ENCODE measurements at regions not wholly inside any gene's neighbourhood (a gene's known extent, or its start where the extent isn't known, plus 50 kb on each side); places are given as distances from the start of the nearest gene placed in this dataset.

- FAIRE-seq, result no peak
- no peak overlapping the region for H3K4me3 ChIP-seq (ENCODE audit: low read length in 3 of 3)
- no peak overlapping the region for H3K27ac ChIP-seq (ENCODE audit: low read depth in 2 of 2, low read length in 2 of 2)
- intact Hi-C loops (cut with DNase I), result no loop called here
- H3K9me3 ChIP-seq (ENCODE audit: control insufficient read depth in 2 of 3, insufficient read depth in 1 of 3, low read length in 3 of 3), result no peaks in the 10 kb centered on the region
- no peak for DNase-seq
- TF ChIP-seq CTCF (IDR thresholded peaks at IDR 0.05; ENCODE audit: borderline replicate concordance, extremely low read depth, insufficient read depth), result no peak
- H3K4me1 ChIP-seq (ENCODE audit: control insufficient read depth in 2 of 3, insufficient read depth in 2 of 3, low read depth in 1 of 3, low read length in 3 of 3), result no peaks in the 10 kb centered on the region
- H3K27me3 ChIP-seq (ENCODE audit: control insufficient read depth, insufficient read depth, low read length), result no peaks in the 10 kb centered on the region
- no peaks in the 10 kb centered on the region for H3K36me3 ChIP-seq (ENCODE audit: control insufficient read depth in 2 of 3, insufficient read depth in 3 of 3, low read length in 3 of 3)
- H3K9ac ChIP-seq (ENCODE audit: low read length in 3 of 3), result no peak overlapping the region
Observed at GRCh38 chr2:81858998-81859397, 1554.4 kb upstream of the LRRTM1 start.

GRCh38 chr2:81853341-81853740 lies 1548.8 kb upstream of the LRRTM1 start:
- DNase-seq (no peak), FAIRE-seq (no peak)
- no peak for TF ChIP-seq CTCF (IDR thresholded peaks at IDR 0.05; ENCODE audit: borderline replicate concordance, extremely low read depth, insufficient read depth)
- intact Hi-C loops (cut with DNase I), result no loop called here
- Histone ChIP-seq H3K4me1 (ENCODE audit: control insufficient read depth in 2 of 3, insufficient read depth in 2 of 3, low read depth in 1 of 3, low read length in 3 of 3) (no peaks in the 10 kb centered on the region), H3K27ac (ENCODE audit: low read depth in 2 of 2, low read length in 2 of 2) (no peak overlapping the region), H3K4me3 (ENCODE audit: low read length in 3 of 3) (no peak overlapping the region), H3K27me3 (ENCODE audit: control insufficient read depth, insufficient read depth, low read length) (no peaks in the 10 kb centered on the region), H3K36me3 (ENCODE audit: control insufficient read depth in 2 of 3, insufficient read depth in 3 of 3, low read length in 3 of 3) (no peaks in the 10 kb centered on the region), H3K9me3 (ENCODE audit: control insufficient read depth in 2 of 3, insufficient read depth in 1 of 3, low read length in 3 of 3) (no peaks in the 10 kb centered on the region), H3K9ac (ENCODE audit: low read length in 3 of 3) (no peak overlapping the region)

GRCh38 chr2:81852651-81853050 lies 1548.1 kb upstream of the LRRTM1 start:
- no peak for DNase-seq
- Histone ChIP-seq H3K36me3 (ENCODE audit: control insufficient read depth in 2 of 3, insufficient read depth in 3 of 3, low read length in 3 of 3) (no peaks in the 10 kb centered on the region), H3K4me1 (ENCODE audit: control insufficient read depth in 2 of 3, insufficient read depth in 2 of 3, low read depth in 1 of 3, low read length in 3 of 3) (no peaks in the 10 kb centered on the region), H3K27me3 (ENCODE audit: control insufficient read depth, insufficient read depth, low read length) (no peaks in the 10 kb centered on the region), H3K4me3 (ENCODE audit: low read length in 3 of 3) (no peak overlapping the region), H3K9ac (ENCODE audit: low read length in 3 of 3) (no peak overlapping the region), H3K9me3 (ENCODE audit: control insufficient read depth in 2 of 3, insufficient read depth in 1 of 3, low read length in 3 of 3) (no peaks in the 10 kb centered on the region), H3K27ac (ENCODE audit: low read depth in 2 of 2, low read length in 2 of 2) (no peak overlapping the region)
- no peak for FAIRE-seq
- TF ChIP-seq CTCF (IDR thresholded peaks at IDR 0.05; ENCODE audit: borderline replicate concordance, extremely low read depth, insufficient read depth), result no peak
- intact Hi-C loops (cut with DNase I), result no loop called here

GRCh38 chr2:81839780-81840179 lies 1535.2 kb upstream of the LRRTM1 start:
- H3K9me3 ChIP-seq (ENCODE audit: control insufficient read depth in 2 of 3, insufficient read depth in 1 of 3, low read length in 3 of 3), result no peaks in the 10 kb centered on the region
- TF ChIP-seq CTCF (IDR thresholded peaks at IDR 0.05; ENCODE audit: borderline replicate concordance, extremely low read depth, insufficient read depth), result no peak
- FAIRE-seq (no peak), DNase-seq (no peak)
- H3K4me3 ChIP-seq (ENCODE audit: low read length in 3 of 3), result no peak overlapping the region
- H3K36me3 ChIP-seq (ENCODE audit: control insufficient read depth in 2 of 3, insufficient read depth in 3 of 3, low read length in 3 of 3), result no peaks in the 10 kb centered on the region
- intact Hi-C loops (cut with DNase I), result no loop called here
- H3K9ac ChIP-seq (ENCODE audit: low read length in 3 of 3), result no peak overlapping the region
- H3K27me3 ChIP-seq (ENCODE audit: control insufficient read depth, insufficient read depth, low read length), result no peaks in the 10 kb centered on the region
- no peaks in the 10 kb centered on the region for H3K4me1 ChIP-seq (ENCODE audit: control insufficient read depth in 2 of 3, insufficient read depth in 2 of 3, low read depth in 1 of 3, low read length in 3 of 3)
- no peak overlapping the region for H3K27ac ChIP-seq (ENCODE audit: low read depth in 2 of 2, low read length in 2 of 2)
